ENCODE measurements at regions not wholly inside any gene's neighbourhood (a gene's known extent, or its start where the extent isn't known, plus 50 kb on each side); places are given as distances from the start of the nearest gene placed in this dataset.
A peak's percentile ranks its signal among the peaks of the same experiment; 100 is the strongest.

- no peaks in the 10 kb centered on the region for H3K4me1 ChIP-seq (ENCODE audit: control insufficient read depth, insufficient read depth, low read length)
- intact Hi-C loops (cut with DNase I) = no loop called here
- H3K4me3 ChIP-seq (ENCODE audit: low read length) = no peak overlapping the region
- no peaks in the 10 kb centered on the region for H3K27me3 ChIP-seq (ENCODE audit: control insufficient read depth, insufficient read depth)
- ATAC-seq (no peak), DNase-seq (peak in 1 of 3 donors; percentile 34)
- no peak overlapping the region for H3K27ac ChIP-seq (ENCODE audit: low read length)
- no peaks in the 10 kb centered on the region for H3K9me3 ChIP-seq (ENCODE audit: control insufficient read depth, low read length)
- WGBS = 25% methylated on average over 41 of the region's 41 CpGs
These were observed 50.6 kb upstream of the RET start for GRCh38 chr10:43026039-43026973.

Small RNA genes lying in the stretch of these regions (microRNA-seq; reads per million reads assigned to microRNA genes)
- 0.54 to 1.7 reads per million in 2 donors for gene MIR5100

Data from right cardiac atrium (tissue), 5 donors.